Natural killer cell (primary cell): ENCODE measurements at regions not wholly inside any gene's neighbourhood (a gene's known extent, or its start where the extent isn't known, plus 50 kb on each side); places are given as distances from the start of the nearest gene placed in this dataset.

Experiments
- ATAC-seq, 3 donors: fragments of 150-1000 bp in 2 of 3; fragments of 200-7000 bp in 1 of 3; cut with Tn5 transposase; 1 replicate in 1 of 3; 2 replicates in 2 of 3; pipeline ENCODE4 v1.10.0; 2021; ENCODE audit warnings: mild to moderate bottlenecking in 2 of 3, moderate library complexity in 2 of 3
- DNase-seq, 2 donors: peaks; one replicate each; pipeline versions ENCODE4 v3.0.0 to v3.0.0-alpha.2; 2013 to 2021; ENCODE audit warnings: mixed read lengths in 1 of 2
- H3K27ac ChIP-seq: one replicate; pipeline ENCODE4 v1.5.1; 2013; ENCODE audit warnings: mild to moderate bottlenecking, low read length
- H3K27me3 ChIP-seq: one replicate; pipeline ENCODE4 v1.6.1; 2013; ENCODE audit warnings: low read length; ENCODE audit not compliant: control insufficient read depth, insufficient read depth
- H3K36me3 ChIP-seq: one replicate; pipeline ENCODE4 v1.6.1; 2013; ENCODE audit warnings: low read length; ENCODE audit not compliant: control insufficient read depth, insufficient read depth
- H3K4me1 ChIP-seq: one replicate; pipeline ENCODE4 v1.6.1; 2013; ENCODE audit warnings: low read length; ENCODE audit not compliant: control insufficient read depth, insufficient read depth
- H3K4me3 ChIP-seq: one replicate; pipeline ENCODE4 v1.5.1; 2013; ENCODE audit warnings: low read length
- H3K9me3 ChIP-seq: one replicate; pipeline ENCODE4 v1.6.1; 2013; ENCODE audit warnings: low read length; ENCODE audit not compliant: control insufficient read depth, insufficient read depth
- H3K27ac Mint-ChIP-seq, 2 donors: one replicate each; pipeline ENCODE4 v1.8.0; 2022; ENCODE audit warnings: mild to moderate bottlenecking in 2 of 2, mixed read lengths in 2 of 2, moderate library complexity in 1 of 2
- H3K27me3 Mint-ChIP-seq, 2 donors: one replicate each; pipeline ENCODE4 v1.8.0; 2022; ENCODE audit warnings: low read depth in 2 of 2, mixed read lengths in 2 of 2
- H3K36me3 Mint-ChIP-seq: one replicate; pipeline ENCODE4 v1.8.0; 2022; ENCODE audit warnings: mixed read lengths
- H3K4me1 Mint-ChIP-seq, 2 donors: one replicate each; pipeline ENCODE4 v1.8.0; 2022; ENCODE audit warnings: mixed read lengths in 2 of 2
- H3K4me3 Mint-ChIP-seq: one replicate; pipeline ENCODE4 v1.8.0; 2022; ENCODE audit warnings: mild to moderate bottlenecking, moderate library complexity, mixed read lengths
- H3K9me3 Mint-ChIP-seq, 2 donors: one replicate each; pipeline ENCODE4 v1.8.0; 2022; ENCODE audit warnings: mixed read lengths in 2 of 2
- CTCF ChIP-seq: fragments of 200-600 bp; IDR thresholded peaks from one replicate; pipeline ENCODE4 v1.8.0; 2022; ENCODE audit warnings: antibody characterized with exemption
- WGBS: methylation state at CpG from one replicate; pipeline ENCODE4 v1.1.7; 2013; ENCODE audit warnings: missing lambda C conversion rate; ENCODE audit not compliant: insufficient coverage; 5-methylcytosine and 5-hydroxymethylcytosine counted together
- intact Hi-C: fragments of 100-400 bp; cut with micrococcal nuclease; formaldehyde crosslinking; loops from one replicate; pipeline ENCODE4 v1.14.2; 2022

- Mint-ChIP-seq H3K4me1 (peaks cover 0 to 4% of the 10 kb centered on the region in 2 donors), H3K27ac (no peak overlapping the region), H3K9me3 (peaks cover 3% of the 10 kb centered on the region in 2 donors), H3K4me3 (no peak overlapping the region), H3K36me3 (no peaks in the 10 kb centered on the region), H3K27me3 (no peaks in the 10 kb centered on the region)
- no peak overlapping the region for H3K27ac ChIP-seq
- WGBS: 8% methylated on average over 1 of the region's 1 CpG
- TF ChIP-seq CTCF: no peak
- no peaks in the 10 kb centered on the region for H3K36me3 ChIP-seq
- H3K9me3 ChIP-seq: no peaks in the 10 kb centered on the region
- ATAC-seq (no peak), DNase-seq (no peak)
- H3K4me1 ChIP-seq: no peaks in the 10 kb centered on the region
- no peak overlapping the region for H3K4me3 ChIP-seq
- intact Hi-C loops: no loop called here
- H3K27me3 ChIP-seq: no peaks in the 10 kb centered on the region
Measured at GRCh38 chr12:88383405-88383804, 196.9 kb downstream of the KITLG start.

GRCh38 chr12:88388566-88389540 lies 191.4 kb downstream of the KITLG start:
- no peaks in the 10 kb centered on the region for H3K27me3 Mint-ChIP-seq
- TF ChIP-seq CTCF: no peak
- 63% methylated on average over 3 of the region's 4 CpGs for WGBS
- H3K9me3 ChIP-seq: no peaks in the 10 kb centered on the region
- no peaks in the 10 kb centered on the region for H3K27me3 ChIP-seq
- DNase-seq: no peak
- no peaks in the 10 kb centered on the region for H3K4me1 ChIP-seq
- H3K4me3 ChIP-seq: no peak overlapping the region
- H3K27ac Mint-ChIP-seq: no peak overlapping the region
- H3K36me3 ChIP-seq: no peaks in the 10 kb centered on the region
- H3K36me3 Mint-ChIP-seq: no peaks in the 10 kb centered on the region
- H3K9me3 Mint-ChIP-seq: peaks cover 0 to 2% of the 10 kb centered on the region in 2 donors
- H3K4me3 Mint-ChIP-seq: no peak overlapping the region
- H3K27ac ChIP-seq: no peak overlapping the region
- no peaks in the 10 kb centered on the region for H3K4me1 Mint-ChIP-seq
- intact Hi-C loops: no loop called here
- ATAC-seq: no peak

GRCh38 chr12:88390811-88391210 lies 189.5 kb downstream of the KITLG start:
- Histone ChIP-seq H3K4me3 (no peak overlapping the region), H3K4me1 (no peaks in the 10 kb centered on the region), H3K27me3 (no peaks in the 10 kb centered on the region), H3K9me3 (no peaks in the 10 kb centered on the region), H3K36me3 (no peaks in the 10 kb centered on the region), H3K27ac (no peak overlapping the region)
- ATAC-seq (no peak), DNase-seq (no peak)
- no peak for TF ChIP-seq CTCF
- intact Hi-C loops: no loop called here
- Mint-ChIP-seq H3K27me3 (no peaks in the 10 kb centered on the region), H3K36me3 (no peaks in the 10 kb centered on the region), H3K4me1 (no peaks in the 10 kb centered on the region), H3K27ac (no peak overlapping the region), H3K9me3 (peaks cover 0 to 2% of the 10 kb centered on the region in 2 donors), H3K4me3 (no peak overlapping the region)
- 86% methylated on average over 3 of the region's 3 CpGs for WGBS
